ENCODE measurements at regions not wholly inside any gene's neighbourhood (a gene's known extent, or its start where the extent isn't known, plus 50 kb on each side); places are given as distances from the start of the nearest gene placed in this dataset.

DNA sequence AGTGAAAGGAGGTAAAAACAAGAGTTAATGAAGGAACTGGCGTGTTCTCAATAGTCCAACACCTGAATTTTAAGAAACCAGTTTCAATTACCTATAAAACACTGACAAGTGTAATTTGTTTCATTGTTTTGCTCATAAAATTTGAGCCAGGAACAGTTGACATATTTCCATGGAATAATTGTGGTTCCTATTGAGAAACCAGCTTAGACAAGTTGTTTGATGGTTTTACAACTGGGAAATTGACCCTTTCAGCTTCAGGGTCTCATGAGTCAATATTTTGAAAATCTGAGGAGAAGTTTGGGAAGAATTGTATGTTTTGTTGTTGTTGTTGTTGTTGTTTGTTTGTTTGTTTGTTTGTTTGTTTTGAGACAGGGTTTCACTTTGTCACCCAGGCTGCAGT is 69.1 kb upstream of the GADD45A start:
- DNase-seq (ENCODE audit: low read depth): no peak

DNA sequence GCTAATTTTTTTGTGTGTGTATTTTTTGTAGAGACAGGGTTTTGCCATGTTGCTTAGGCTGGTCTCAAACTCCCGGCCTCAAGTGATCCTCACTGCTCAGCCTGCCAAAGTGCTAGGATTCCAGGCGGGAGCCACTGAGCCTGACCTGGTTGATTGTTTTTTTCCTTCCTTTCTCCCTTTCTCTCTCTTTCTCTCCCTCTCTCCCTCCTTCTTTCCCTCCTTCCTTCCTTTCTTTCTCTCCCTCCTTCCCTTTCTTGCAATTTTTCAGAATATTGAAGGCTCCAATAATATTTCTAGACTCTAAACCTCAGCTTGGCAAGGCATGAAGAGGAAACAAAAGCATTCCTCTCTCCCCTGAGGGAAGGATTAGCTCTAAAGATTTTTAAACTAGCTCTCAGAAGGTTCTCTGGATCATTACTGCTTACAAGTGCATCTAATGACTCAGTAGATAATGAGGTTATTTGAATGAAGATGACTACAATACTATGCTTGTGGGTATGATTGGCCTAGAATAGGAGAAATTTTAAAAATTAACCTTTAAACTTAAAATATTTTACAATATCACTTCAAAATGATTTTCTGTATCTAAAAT is 68.5 kb upstream of the GADD45A start:
- peak; percentile 47 for DNase-seq (ENCODE audit: low read depth)

DNA sequence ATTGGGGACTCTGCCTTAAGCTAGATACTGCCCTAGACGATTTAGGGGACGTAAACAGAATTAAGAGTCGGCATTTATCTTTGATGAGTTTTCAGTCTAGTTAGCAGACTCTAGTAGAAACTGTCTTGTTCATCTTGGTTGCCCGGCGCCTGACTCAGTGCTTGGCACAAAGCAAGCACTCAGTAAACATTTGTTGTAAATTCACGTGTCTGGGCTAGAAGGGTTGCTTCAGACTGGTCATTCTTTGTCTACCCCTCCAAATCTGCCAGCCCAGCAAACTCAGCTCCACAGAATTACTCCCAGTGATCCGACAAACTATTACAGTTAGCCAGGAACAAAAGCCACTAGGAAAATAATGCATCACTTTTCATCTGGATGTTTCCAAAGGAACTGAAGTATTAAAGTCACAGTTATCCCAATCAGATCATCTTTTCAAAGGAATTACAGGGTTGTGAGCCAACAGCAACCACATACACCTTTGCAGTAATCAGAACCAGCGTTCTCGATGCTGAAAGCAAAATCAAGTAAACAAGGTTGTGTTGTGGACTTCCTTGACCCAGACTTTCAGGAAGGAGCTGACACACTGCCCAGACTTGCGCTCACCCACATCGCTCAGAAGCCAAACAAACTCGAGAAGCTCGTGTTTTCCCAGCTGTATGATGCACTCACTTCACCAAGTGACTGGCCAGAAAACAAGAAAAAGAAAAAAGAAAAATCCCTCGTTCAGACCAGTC is 66.5 kb upstream of the GADD45A start:
- peak; percentile 90 for DNase-seq (ENCODE audit: low read depth)

DNA sequence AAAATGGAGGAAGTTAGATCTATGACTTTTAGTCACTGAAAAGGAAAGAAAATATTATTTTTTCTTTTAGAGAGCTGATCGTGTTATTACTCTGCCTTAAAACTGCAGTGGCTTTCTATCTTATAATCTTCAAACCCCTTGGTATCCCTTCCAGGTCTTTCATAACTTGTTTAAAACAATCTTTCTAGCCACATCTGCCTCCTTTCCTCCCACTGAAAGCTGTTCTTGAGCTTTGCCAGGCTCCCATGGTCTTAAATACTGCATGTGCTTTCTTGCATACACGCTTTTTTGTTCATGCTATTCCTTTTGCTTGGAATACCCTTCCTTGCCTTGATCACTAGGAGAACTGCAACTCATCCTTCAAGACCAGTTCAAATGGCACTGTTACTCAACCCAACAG is 65.9 kb upstream of the GADD45A start:
- DNase-seq (ENCODE audit: low read depth): no peak

DNA sequence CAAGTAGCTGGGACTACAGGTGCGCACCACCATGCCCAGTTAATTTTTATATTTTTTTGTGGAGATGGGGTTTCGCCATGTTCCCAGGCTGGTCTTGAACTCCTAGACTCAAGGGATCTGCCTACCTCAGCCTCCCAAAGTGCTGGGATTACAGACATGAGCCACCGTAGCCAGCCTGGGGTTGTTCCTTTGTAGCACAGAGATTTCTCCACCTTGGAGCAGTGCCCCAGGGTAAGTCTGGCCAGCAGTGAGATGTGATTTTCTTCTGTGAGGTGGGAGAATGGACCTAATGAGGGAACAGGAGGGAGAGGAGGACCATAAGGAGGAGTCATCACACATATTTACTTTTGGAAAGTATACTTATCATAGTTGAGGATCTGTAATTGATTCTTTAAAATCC is 61.1 kb upstream of the GADD45A start:
- DNase-seq (ENCODE audit: low read depth): no peak

DNA sequence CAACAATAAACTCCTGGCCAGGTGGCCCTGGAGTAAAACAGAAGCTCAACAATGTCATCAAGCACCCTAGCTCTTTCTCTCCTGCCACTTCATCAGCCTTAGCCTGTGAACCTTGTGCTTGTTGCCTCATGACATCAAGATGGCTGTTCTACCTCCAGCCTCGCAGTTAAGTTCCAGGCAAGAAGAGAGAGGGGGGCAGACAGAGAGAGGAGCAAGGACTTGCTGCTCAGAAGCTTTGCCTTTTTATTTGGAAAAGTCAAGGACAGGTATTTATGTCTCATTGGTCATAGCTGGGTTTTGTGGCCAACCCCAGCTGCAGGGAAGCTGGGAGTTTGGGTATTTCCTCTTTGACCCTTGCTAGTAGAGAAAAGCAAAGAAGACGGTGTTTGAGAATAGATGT is 60.3 kb upstream of the GADD45A start:
- DNase-seq (ENCODE audit: low read depth): no peak

DNA sequence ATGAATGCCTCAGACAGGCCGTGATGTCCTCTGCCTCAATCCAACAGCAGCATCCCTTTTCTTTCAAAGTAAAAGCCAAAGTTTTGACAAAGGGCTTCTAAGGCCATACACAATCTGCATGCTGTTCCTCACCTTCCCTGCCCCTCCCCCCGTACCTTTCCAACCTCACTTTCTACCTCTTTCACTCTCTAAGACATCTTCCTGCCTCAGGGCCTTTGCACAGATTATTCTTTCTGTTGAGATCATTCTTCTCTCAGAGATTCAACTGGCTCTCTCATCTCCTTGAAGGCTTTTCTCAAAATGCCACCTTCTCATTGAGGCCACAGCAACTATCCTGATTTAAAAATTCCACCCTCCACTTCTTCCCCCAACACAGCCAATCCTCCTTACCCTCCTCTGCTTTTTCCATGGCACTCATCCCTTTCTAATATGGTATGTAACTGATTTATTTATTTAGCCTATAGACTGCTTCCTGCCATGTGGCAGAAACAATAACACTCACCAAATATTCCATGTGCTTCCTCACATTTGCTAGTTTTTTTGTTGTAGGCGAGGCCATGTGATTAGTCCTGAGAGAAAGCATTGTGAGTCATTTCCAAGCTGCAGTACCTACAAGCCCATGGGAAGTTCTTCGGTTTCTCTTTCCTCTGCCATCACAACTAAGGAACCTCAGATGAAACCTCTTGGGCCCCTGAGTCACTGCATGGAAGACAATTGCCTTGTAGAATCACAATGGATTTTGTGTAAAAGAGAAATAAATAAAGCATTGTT is 58.7 kb upstream of the GADD45A start:
- peak; percentile 97 for DNase-seq (ENCODE audit: low read depth)

DNA sequence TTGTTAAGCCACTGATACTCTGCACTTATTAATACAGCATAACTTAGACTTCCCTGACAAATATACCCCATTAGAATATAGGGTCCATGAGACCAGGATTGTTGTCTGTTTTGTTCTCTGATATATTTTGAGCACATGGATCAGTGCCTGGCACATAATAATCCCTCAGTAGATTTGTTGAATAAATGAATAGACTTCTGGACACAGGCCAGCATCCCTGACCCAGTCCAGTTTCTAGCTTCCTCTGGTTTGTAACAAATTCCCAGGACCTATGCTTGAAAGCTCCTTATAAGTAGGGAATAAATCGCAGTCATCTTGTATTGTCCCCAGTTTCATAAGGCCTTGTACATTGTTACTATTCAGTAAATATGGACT is 58.2 kb upstream of the GADD45A start:
- DNase-seq (ENCODE audit: low read depth): peak; percentile 22

DNA sequence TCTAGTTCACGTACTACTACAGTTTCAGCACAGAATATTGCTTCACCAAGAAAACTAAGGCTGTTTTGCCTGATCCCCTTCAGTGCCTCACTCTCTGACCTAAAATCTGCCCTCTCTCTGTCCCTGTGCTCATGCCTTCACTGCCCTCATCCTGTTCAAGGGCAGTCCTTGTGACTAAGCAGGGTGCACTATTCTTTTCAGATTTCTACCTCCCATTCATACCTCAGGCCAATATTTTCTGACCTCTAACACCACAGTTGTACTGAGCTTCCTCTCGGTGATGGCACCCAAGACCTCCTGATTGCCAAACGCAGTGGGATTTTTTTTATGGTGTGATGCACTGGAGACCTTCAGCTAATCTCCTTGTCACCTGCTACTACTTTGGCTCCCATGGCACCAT is 57.7 kb upstream of the GADD45A start:
- no peak for DNase-seq (ENCODE audit: low read depth)

DNA sequence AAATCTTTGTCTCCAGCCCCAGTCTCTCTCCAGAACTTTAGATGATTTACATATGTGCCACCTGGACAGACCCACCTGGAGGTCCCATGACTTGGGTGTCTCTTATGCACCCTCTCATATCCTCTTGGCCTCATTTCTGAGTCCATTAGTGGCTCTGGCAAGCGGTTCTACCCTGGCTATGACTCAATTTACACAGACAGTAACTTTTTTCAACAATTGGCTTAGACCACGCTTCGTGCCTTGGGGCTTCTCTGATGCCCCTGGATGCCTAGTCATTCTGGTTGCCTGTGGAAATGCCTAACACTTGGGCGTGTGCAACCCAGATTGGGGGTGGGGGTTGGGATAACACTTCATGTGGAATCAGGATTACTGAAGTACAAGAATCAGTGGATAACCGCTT is 57.1 kb upstream of the GADD45A start:
- DNase-seq (ENCODE audit: low read depth): no peak

DNA sequence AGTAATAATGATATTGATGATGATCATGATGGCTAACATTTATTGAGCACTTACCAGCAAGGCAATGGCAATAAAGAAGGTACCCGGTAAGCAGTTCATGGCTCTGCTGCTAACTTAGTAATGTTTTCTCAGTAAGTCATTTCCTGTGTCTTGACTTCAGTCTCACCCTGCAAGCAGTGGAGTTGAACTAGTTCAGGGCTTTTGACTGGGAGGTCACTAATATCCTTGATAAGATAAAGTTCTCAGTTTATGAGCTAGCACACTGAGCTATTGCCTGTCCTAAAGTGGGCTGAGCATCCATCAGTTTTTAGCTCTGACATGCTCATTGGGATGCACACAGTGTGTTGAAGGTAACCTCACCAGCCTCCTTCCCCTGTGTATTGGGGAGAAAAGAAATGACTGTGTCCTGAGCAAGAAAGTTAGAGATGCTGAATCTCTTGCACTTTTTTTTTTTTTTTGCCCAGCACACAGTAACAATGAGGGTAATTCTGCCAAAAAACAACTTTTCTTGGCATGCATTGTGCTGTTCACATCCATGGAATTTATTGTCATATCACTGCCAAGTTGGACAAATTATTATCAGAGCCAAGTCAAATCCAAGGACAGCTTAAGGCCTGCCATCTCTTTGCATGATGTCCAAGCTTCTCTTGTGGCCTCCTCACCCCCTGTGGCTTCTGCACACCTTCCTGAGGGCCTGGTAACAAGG is 55.5 kb upstream of the GADD45A start:
- peak; percentile 62 for DNase-seq (ENCODE audit: low read depth)

DNA sequence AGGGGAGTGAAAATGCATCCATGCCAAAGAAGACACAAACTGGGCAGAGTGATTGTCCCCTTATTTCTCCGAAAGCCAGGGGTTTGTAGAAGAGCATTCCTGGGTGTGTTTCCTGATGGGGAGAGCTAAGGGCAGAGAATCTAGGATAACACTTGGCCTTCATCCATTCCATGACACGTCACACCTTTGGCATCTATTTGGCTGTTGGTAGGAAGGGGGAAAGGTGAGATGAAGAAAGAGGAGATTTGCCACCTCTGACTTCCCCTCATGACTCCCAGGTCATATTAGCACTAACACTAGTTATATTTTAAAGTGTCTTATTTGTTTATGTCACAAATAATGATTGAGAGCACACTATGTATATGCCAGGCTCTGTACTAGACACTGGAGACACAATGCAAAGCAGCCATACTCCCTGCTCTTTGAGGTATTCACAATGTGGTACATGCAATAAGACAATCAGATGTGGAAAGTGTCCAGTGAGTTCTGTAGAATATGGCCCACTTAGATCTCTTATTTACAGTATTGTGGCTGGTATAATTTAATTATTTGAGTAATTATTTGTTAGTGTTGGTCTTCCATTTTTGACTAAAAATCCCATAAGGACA is 54.5 kb upstream of the GADD45A start:
- DNase-seq (ENCODE audit: low read depth): no peak

DNA sequence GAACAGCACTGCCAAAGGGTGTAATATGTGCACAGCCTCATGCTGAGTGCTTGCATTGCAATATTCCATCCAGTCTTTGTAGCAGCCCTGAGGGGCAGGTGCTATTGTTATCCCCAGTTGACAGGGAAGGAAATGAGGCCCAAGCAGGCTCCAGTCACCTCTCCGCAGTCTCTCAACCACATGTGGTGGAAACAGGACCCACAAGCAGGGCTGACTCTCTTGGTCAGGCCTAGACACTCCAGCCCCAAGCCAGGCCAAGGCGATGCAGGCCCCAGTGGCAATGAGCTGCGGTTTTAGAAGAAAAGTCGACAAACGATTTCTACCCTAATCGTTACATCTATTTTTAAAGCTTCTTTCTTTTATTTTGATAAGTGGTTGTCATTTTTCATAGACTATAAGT is 52.6 kb upstream of the GADD45A start:
- DNase-seq (ENCODE audit: low read depth): no peak

DNA sequence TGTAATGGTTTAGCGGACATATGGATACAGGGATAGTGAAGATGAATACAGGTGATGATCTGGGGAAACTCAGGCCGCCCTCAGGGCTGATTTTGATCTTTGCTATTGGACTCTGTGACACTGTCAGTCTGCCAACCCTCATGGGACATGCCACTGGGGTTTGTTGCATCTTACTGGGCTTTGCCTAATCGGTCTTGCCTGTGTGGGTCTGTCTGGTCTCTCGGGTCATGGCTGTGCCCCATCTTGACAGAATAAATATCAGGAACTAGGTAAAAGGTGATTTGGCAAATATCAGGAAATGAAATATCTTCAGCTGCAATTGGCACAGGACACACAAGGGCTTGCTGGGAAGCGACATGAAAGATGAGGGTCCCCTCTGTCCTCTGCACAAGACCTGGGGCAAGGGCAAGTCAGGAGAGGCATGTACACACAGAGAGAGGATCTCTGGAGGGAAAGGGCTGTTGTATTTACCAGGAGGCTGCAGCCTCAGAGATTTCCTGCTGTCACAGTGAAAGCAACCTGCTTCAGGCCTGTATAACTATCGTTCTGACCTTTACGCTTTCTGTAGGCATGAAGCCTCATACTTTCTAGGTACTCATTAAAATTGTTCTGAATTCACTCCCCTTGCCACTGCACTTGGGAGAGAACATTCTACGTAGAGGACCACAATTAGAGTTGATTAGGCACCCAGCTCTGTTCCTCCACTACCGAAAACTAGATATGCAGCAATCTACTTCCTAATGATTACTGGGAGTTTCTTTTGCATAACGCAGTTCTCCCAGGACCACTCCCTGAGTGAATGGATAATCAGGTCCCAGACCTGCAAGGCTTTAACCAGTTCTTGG is 52.0 kb upstream of the GADD45A start:
- no peak for DNase-seq (ENCODE audit: low read depth)

DNA sequence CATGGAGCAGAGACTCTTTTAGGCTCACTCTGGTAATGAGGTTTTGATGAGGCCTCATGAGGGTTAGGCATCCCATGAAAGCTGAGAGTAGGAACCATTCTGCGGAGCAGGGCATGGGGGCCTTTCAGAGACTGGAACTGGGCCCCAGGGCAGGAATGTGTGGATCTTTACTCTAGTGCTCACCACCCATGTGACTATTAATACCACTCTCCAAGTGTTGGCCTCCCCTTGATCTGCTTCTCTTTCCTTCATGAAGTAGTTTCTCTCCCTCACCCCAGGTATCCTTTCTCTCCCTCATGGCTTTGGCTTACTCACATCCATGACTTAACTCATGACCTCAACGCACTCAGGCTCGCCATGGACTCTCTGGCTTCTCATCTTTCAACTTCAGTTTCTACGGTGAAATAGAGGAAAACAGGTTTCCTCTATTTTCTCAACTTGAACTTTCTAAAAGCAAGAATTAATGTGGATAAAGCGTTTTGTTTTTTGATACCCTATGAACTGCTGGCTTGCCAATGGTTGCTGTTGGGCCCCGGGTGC is 50.5 kb upstream of the GADD45A start:
- no peak for DNase-seq (ENCODE audit: low read depth)

DNA sequence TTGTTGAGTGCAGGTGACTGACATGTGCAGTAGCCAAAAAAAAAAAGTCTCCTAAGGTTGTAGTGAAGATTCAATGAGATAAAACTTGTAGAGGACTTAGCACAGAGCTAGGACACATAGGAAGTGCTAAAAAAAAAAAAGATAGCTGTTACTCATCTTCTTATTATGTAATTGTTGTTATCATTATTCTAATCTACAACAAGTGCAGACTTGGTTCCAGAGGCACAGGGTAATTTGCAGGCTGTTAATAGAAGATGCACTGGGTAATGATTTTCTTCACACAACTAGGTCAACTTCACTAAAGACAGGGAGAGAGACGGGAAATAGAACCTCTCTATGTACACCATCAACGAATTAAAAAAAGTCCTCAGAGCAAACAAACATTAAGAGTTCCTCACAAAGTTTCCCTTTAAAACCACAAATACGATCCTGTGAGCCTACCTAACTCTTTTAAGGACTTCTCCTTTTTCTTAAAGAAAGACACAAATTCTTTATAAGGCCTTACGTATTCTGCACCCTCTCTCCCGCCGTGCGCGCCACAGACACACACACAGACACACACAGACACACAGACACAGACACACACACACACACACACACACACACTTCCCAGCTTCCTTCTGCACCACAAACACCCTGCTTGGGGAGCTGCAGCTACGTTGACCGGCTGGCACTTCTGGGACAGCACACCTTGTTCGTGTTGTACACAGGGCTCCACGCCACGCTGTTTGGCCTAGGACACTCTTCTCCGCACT is 49.8 kb upstream of the GADD45A start:
- no peak for DNase-seq (ENCODE audit: low read depth)

All from ELR (cell line).